HG02678 (cell line): ENCODE measurements at regions not wholly inside any gene's neighbourhood (a gene's known extent, or its start where the extent isn't known, plus 50 kb on each side); places are given as distances from the start of the nearest gene placed in this dataset.

ENCODE experiments used
- ATAC-seq: cut with Tn5 transposase; IDR thresholded peaks from one replicate; pipeline ENCODE4 v1.9.1; 2021; ENCODE audit warnings: mild to moderate bottlenecking, moderate library complexity; ENCODE audit not compliant: unreplicated experiment

DNA sequence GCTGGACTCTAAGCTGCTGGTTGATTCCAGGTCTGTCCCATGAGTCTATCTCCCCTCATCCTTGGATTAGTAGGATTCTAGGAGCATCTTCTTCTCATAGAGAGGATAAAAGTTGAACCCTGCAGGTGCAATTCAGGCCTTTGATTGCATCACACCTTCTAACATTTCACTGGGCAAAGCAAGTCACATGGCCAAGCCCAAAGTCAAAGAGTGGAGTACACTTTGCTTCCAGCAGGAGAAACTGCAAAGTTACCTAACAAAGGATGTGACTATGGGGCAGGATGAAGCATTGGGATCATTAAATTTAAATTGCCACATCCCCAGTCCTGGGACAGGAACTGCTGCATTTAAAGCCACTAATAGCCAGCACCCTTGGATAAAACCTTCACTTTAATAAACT is 51.0 kb upstream of the EGFLAM start:
- no peak for ATAC-seq

DNA sequence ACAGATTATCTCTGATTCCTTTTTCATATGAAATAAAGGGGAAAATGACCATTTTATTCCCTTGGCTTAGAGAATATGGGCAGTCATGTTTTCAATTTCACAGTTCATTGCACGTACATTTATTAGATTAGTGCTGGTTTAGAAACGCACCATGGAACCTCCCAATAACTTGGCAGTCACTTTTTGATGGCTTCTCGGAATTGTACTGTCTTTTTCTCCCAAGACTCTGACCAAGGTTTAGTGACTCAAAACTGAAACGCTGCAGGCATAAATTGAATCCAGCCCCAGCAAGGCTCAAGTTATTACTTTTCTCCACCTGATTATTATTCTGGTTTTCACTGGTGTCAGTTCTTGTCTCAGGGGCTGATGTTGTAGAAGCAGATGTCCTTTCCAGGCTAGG is 55.6 kb upstream of the EGFLAM start:
- ATAC-seq, result no peak

DNA sequence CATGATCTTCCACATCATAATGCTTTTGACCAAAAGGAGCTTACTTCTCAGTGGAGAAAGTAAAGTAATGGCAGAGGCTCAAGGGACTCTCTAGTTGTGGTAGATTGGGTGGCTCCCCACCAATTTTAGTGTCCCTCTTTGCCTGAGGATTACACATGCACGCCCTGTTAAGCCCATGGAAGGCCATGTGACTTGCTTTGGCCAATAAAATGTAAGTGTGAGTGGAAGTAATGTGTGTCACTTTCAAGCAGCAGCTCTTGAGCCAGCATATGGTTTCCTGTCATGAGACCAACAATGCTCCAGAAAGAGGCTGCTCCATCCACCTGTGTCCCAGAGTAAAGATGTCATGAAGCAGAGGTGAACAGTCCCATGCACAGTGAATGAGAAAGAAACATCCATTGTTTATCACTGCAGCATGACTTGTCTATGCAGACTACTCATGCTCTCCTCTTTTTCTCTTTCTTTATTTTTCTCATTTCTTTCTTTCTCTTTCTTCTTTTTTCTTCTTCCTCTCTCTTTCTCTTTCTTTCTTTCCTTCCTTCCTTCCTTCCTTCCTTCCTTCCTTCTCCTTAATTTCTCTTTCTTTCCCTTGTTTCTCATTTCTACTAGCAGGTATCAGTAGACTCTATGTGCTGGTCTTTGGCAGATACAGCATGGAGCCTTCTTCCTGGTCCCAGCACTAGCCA is 57.3 kb upstream of the EGFLAM start:
- ATAC-seq, result no peak

DNA sequence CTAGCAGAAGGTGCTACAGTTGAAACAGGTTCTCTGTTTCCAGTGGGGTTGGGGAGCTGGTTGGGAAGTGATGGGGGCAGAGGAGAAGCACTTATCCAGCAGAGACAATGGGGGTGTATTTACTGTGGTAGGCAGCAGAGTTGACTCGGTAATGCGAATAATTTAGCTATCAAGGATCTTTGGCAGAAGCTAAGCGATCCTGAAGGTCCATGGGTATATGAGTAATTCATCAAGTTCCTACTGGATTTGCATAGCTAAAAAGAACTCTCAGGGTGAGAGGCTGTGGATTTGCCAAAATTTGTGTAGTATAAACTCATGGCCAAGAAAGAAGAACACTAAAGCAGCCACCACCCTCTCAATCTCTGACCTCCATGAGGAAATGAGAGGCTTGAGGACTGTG is 61.2 kb upstream of the EGFLAM start:
- ATAC-seq, result no peak

DNA sequence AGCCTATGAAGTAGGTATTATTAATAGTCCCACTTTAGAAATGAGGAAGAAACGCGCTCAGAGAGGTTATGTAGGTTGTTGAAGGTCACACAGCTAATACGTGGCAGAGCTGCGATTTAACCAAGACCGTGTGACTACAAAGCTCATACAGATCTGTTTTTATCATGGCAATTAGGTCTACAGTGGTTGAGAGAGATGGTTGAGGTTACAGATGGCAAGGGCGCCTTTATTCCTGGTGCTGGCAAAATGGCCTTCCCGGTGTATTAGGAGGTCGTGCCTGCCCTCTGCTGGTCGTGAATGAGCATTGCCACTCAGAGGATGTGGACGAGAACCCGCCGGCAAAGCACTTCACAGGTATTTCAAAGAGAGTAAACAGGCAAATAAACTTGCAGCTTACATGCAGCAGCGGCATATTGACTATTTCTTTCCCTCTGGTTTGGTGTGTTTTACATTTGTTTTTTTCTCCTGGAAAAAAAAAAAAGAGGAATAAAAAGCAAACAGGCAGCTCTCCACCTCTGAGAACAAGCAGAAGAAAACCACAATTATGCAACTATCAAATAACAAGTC is 65.3 kb upstream of the EGFLAM start:
- peak; percentile 81 for ATAC-seq

DNA sequence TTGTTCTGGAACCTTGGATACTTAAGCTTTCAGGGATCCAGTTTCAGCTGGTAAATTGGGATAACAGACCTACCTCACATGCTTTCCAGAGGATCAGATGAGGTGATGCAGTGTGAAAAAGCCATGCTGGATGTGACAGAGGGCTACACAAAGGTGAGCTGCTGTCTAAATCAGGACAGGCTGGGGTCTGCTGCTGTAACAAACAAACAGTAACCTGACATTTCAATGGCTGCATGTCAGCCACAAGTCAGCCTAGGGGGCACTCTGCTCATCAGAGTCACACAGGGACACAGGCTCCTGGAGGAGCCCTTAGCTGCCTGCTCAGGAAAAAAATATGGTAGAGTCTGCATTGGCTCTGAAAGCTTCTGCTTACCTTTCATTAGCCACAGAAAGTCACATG is 66.7 kb upstream of the EGFLAM start:
- no peak for ATAC-seq

DNA sequence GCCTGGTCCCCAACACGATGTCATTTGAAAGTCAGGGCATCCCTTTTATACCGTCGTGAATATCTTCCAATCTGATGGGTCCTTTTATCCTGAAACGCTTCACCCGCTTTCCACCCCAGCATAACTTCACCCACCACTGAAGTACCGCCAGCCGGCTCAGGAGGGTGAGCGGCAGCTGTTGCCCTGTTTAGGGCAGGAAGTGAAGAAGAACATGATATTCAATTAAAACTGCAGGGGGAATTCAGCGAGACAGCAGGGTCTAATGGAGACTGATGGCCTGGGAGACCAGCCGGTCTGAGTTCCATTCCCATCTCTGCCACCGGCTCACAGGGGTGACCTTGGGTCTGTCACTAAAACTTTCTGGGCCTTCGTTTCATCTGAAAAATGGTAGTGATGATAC is 68.2 kb upstream of the EGFLAM start:
- no peak for ATAC-seq

DNA sequence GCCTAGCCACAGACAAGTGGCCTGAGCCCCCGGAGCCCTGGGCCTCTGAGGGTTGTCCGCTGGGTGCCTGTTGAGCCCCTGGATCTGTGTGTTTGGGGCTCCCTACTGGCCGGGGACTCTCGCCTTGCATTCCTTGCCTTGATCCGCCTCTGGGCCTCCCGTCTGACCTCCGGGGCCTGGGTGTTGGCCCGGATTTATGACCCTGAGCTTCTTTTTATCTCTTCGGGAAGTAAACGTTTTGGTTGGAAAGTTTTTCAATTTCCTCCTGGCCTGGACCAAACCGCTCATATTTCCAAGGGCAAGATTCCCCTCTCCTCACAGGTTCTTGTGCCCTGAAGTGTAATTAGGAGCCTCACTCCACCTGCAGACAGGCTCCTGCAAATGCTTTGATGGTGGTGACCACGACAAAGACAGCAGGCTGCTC is 69.3 kb upstream of the EGFLAM start:
- ATAC-seq, result no peak

DNA sequence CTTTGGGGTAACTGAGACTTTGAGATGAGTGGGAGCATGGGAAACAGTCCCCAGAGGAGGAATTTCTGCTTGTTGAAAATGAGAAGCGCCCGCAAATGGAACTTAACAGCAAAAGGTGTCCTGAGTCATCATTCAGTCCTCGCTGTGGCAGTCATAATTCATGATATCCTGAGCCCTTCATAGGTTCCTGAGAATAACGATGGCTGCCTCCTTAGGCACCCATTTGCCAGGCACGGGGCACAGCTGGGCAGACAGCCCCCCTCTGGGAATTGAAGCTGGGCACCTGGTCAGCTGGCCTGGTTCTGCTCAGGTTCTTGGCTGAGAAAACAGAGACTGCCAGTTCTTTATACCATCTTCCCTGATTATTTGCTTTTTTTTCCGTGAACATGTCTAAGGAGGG is 69.8 kb upstream of the EGFLAM start:
- ATAC-seq, result no peak

DNA sequence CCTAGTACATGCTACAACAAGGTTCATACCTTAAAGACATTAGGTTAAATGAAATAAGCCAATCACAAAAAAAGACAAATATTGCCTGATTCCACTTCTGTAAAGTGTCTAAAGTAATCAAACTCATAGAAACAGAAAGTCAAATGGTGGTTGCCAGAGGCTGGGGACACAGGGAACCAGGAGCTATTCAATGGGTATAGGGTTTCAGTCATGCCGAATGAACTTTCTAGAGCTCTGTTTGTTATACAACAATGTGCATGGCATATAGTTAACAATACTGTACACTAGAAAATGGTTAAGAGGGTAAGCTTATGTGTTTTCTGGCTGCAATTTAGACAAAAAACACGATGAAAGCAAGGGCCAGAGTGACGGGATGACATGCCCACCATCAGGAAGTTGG is 70.8 kb upstream of the EGFLAM start:
- ATAC-seq, result no peak

DNA sequence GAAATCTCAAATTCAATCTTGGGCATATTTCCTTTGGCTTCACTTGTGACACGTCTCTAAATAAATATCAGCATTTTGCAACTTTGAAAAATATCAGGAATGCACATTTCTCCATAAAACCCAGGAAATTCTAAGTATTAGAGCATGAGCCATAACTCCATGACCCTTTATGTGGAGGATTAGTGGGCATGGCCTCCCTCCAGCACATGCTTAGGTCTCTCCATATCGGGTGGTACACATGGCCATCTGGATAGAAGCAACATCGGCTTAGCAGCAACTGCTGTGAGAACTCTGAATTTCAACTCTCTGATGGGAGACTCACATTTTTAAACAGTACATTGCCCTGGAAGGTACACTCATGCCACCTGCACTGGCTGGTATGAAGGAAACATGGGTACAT is 73.7 kb upstream of the EGFLAM start:
- no peak for ATAC-seq

DNA sequence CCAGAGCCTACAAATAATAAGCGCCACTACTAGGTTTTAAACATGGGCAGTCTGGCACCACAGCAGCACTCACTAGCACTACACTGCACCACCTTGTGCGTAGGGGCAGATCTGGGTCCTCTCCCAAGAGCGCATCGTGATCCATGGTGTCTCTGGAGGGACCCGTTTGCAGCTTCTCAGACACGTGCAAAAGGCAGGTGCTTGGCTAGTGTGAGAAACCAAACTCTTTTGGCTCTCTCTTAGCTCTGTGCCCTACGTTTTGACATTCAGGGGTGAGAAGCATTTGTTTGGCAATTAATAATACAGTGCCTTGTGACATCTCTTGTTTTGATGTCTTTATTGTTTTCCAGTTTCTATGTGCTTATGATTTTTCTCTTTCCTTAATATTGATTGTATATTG is 75.4 kb upstream of the EGFLAM start:
- ATAC-seq, result no peak

DNA sequence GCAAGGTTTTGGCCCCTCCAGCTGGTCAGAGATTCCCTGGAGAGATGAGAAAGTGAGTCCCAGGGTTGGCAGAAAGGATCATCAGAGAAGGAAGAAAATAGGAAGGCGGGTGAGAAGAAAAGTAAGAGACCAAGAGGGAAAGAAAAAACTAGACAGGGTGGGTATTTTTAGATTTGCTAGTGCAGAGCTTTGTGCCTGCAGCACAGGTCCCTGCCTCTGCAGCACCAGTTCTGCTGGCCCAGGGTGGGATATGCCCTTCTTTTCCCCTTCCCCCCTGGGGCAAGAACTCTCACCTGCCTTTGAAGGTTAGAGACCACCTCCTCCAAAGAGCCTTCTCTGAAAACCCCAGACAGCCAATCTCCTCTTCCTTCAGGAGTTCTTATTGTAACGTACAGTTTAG is 90.3 kb upstream of the EGFLAM start:
- no peak for ATAC-seq

DNA sequence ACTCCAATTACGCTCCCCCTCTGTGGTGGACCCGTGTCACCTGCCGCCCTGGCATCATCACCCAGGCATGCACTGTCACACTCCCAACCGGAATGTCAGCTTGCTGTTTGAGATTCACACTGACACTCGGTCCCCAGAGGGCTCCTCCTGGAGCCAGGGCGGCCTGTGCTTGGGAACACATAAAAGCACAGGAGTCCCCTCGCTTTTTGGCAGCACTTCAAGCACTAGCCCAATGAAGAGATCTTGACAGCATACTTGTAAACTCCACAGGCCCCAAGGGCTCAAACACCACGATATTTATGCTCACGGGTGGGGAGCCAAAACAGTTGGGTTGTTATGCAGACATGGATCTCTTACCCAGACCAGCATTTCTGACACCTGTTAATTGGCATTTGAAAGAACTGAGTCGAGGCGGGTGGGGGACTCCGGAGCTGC is 90.8 kb upstream of the EGFLAM start:
- no peak for ATAC-seq

DNA sequence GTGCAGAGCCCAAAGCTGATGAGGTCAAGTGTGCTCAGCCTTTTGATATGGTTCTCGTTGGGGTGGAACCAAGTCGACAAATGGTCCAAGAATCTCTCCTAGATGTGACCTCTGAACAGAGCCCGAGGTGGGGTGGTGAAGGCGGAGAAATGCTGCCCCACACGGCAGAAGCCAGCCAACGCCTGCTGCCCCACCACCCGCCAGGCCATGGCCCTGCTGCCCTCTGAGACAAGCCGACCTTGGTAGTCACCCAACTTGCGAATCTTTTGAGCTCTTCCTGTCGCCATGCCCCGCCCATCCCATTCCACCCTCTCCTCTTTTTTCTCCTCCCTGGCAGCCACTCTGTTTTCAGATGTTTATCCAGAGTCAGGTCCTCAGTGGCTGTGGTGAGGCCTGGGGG is 91.5 kb upstream of the EGFLAM start:
- ATAC-seq, result no peak

DNA sequence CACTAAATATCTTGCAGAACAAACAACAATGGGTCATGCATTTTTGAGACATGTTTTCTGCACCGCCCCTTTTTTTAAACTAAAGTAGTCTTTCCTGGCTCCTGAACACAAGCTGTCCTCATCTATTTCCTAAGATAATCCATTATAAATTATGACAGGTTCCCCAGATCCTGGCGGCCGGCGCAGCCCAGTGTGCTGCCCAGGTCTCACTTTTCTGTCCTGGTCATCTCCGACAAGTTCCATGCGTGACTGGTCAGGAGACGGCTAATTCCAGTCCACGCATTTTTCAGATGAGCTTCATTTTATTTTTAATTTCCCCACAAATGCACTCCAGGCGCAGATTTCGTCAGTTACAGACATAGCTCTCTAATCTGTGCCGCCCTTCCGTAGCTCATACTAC is 92.9 kb upstream of the EGFLAM start:
- no peak for ATAC-seq

DNA sequence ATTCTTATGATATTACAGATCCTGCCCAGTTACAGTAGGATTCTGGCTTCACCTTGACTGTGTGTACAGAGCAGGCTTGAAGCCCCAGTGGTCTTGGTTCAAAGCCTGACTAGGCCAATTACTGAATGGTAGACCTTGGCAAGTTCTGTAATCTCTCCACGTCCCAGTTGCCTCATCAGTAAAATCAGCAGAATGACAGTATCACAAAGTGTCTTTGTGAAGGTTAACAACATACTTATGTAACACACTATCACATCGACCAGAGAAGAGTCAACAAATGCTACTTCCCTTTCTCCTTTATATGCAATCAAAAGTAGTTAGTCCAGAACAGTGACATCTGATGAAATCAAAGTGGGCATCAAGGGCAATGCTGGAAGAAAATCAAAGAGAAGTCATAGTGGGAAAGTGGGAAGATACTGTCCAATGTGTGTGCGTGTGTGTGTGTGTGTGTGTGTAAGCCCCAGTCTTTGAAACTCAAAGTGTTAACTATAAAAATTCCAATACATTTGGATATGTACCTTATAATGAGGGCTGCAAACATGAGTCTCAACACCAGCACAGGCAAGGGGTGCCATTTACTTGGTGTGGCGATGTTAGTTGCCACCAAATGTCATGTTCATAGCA is 93.5 kb upstream of the EGFLAM start:
- no peak for ATAC-seq

DNA sequence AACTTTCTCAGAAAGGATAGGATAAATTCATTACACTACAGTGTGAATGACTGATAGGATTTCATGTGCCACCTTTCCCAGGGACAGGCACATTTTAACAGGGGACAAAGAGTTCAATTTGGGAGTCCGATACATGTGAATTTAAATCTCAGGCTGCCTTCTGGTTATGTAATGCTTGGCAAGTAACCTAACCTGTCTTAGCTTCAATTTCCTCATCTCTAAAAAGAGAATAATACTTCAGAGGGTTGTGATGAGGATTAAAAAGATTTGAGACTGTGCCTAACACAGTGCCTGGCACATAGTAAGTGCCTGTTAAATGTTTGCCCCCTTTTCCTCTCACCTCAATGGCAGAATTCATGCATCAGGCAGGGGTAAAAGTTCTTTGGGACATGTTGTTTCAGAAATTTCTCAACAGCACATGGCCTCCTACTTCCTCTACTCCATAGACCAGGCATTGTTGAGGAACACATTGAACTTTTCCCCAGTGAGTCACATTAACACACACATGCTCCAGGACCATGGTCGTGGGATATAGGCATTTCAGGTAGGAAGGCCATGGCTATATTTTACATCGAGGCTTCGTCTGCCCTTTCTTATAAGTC is 94.6 kb upstream of the EGFLAM start:
- ATAC-seq, result no peak

DNA sequence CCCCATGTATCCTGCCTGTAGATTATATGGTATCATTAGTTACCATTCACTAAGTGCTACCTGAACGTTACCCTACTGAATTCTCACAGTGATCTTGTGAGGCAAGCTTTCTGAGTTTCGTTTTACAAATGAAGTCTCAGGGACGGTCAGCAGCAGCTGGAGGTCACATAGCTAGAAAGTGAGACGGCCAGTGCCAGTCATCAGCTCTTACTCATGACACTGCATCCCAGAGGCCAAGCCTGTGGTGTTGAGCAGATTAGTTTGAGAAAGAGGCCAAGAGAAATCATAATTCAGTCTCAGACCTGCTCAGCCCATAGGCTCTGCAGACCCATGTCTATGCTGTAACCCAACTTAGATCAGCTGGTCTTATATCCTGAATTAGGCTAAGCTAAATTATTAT is 95.7 kb upstream of the EGFLAM start:
- ATAC-seq, result no peak

DNA sequence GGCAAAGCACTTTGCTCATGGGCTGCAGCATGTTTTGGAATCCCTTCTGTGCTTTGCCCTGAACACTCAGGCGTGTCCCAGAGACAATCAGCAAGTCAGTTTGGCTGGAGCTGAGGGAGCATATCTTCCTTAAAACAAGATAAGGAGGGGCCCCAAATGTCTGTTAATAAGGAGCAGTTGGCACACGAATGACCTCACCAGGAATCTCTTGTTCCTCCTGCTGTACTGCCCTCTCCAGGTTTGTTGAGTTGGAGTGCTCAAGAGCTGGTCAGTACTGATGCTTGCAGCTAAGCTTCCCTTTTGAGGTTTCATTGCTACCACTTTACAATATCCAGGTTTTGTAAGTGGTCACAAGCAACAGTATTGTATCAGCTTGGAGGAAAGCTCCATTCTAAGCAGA is 101.3 kb upstream of the EGFLAM start:
- no peak for ATAC-seq

DNA sequence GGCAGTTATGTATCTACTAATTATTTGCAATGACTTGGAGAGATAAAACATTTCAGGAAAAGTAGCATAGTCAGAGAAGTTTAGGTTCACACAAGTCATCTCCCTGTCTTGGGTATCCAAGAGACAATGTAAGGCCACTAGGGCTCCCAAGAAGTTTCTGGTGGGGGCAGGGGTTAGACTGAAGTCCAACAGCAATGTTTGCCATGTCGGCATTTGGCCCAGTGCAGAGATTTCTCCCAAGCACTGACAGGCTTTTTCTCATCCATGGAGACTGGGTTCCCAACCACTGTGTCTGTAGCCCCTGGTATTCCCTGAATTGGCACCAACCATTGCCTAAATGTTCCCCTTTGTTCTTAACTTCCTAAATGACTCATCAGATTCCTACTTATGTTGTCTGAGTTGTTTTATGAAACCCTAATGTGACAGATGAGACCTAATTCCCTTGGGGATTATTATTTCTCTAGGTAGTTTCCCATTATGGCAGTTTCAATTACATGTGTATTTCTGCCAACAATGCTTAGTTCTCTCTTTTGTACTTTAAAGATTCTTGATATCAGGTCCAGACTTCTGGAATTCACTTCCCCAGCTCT is 103.6 kb upstream of the EGFLAM start:
- no peak for ATAC-seq

DNA sequence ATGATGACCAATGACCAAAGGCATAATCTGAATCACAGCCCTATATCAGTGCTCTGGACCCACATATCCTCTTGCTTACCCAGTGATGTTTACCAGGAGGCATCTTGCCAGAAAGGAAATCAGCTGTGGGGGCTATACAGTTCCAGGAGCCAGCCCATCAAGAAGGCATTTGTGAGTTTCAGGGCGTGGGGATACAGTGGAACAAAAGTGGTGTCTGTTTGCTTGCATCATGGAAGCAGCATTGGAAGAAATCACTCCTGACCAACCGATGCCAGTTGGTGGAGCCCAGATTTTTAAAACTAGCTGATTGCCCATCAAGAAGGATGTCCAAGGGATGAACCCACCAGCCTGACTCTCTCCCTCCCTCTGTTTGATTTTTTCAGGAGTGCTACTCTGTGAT is 106.5 kb upstream of the EGFLAM start:
- ATAC-seq, result no peak
